ENCODE measurements at regions not wholly inside any gene's neighbourhood (a gene's known extent, or its start where the extent isn't known, plus 50 kb on each side); places are given as distances from the start of the nearest gene placed in this dataset.

GRCh38 chr6:14440940-14441781 is 323.6 kb downstream of the CD83 start:
- DNase-seq = no peak

GRCh38 chr6:14442242-14442641 is 324.7 kb downstream of the CD83 start:
- no peak for DNase-seq

GRCh38 chr6:14443629-14444268 is 326.2 kb downstream of the CD83 start:
- DNase-seq = no peak

- DNase-seq = no peak
Observed at GRCh38 chr6:14444295-14444972, 326.9 kb downstream of the CD83 start.

- no peak for DNase-seq
Observed at GRCh38 chr6:14447240-14447639, 329.7 kb downstream of the CD83 start.

- no peak for DNase-seq
Observed at GRCh38 chr6:14448246-14448645, 330.7 kb downstream of the CD83 start.

GRCh38 chr6:14450133-14450504 is 332.5 kb downstream of the CD83 start:
- DNase-seq = no peak

GRCh38 chr6:14450578-14450977 is 333.0 kb downstream of the CD83 start:
- DNase-seq = no peak

GRCh38 chr6:14451594-14452374 is 334.2 kb downstream of the CD83 start:
- DNase-seq = no peak

- peak; percentile 19 for DNase-seq
Observed at GRCh38 chr6:14452567-14453527, 335.3 kb downstream of the CD83 start.

GRCh38 chr6:14453712-14454472 is 336.3 kb downstream of the CD83 start:
- no peak for DNase-seq

GRCh38 chr6:14454473-14454775 is 336.9 kb downstream of the CD83 start:
- peak; percentile 21 for DNase-seq

- DNase-seq = no peak
Observed at GRCh38 chr6:14455427-14455826, 337.9 kb downstream of the CD83 start.

- no peak for DNase-seq
Observed at GRCh38 chr6:14455876-14456648, 338.5 kb downstream of the CD83 start.

GRCh38 chr6:14456941-14457340 is 339.4 kb downstream of the CD83 start:
- no peak for DNase-seq

- DNase-seq = no peak
Observed at GRCh38 chr6:14458669-14459266, 341.2 kb downstream of the CD83 start.

GRCh38 chr6:14459315-14459714 is 341.7 kb downstream of the CD83 start:
- no peak for DNase-seq

- no peak for DNase-seq
Observed at GRCh38 chr6:14460556-14460955, 343.0 kb downstream of the CD83 start.

GRCh38 chr6:14462135-14462534 is 344.6 kb downstream of the CD83 start:
- DNase-seq = no peak

GRCh38 chr6:14462566-14462965 is 345.0 kb downstream of the CD83 start:
- no peak for DNase-seq

Measured in activated effector memory CD4-positive, alpha-beta T cell treated with Interleukin-2 at 50 U/mL for 16 hours (primary cell).